Stimulated activated CD8-positive, alpha-beta memory T cell treated with anti-CD3 and anti-CD28 coated beads, Interleukin-4, amount 100 ng/mL, for 24 hours (primary cell): ENCODE measurements at regions not wholly inside any gene's neighbourhood (a gene's known extent, or its start where the extent isn't known, plus 50 kb on each side); places are given as distances from the start of the nearest gene placed in this dataset.

Experiments
- DNase-seq: peaks from one replicate; pipeline ENCODE4 v3.0.0-alpha.2; 2020; ENCODE audit warnings: low read depth

GRCh38 chr3:40817017-40817416 lies 292.3 kb downstream of the ZNF621 start:
- no peak for DNase-seq

- DNase-seq = no peak
Observed at GRCh38 chr3:40821315-40821714, 296.6 kb downstream of the ZNF621 start.

GRCh38 chr3:40827226-40827625 lies 302.5 kb downstream of the ZNF621 start:
- no peak for DNase-seq

- DNase-seq = no peak
Observed at GRCh38 chr3:40827942-40828688, 303.4 kb downstream of the ZNF621 start.

GRCh38 chr3:40828741-40829415 lies 304.1 kb downstream of the ZNF621 start:
- DNase-seq = no peak

GRCh38 chr3:40829876-40830275 lies 305.1 kb downstream of the ZNF621 start:
- DNase-seq = no peak

- no peak for DNase-seq
Observed at GRCh38 chr3:40837300-40837699, 312.5 kb downstream of the ZNF621 start.

GRCh38 chr3:40841131-40841530 lies 316.4 kb downstream of the ZNF621 start:
- no peak for DNase-seq

- no peak for DNase-seq
Observed at GRCh38 chr3:40841570-40842109, 316.9 kb downstream of the ZNF621 start.

GRCh38 chr3:40842714-40843113 lies 318.0 kb downstream of the ZNF621 start:
- no peak for DNase-seq

GRCh38 chr3:40843208-40843624 lies 318.5 kb downstream of the ZNF621 start:
- DNase-seq = no peak

- no peak for DNase-seq
Observed at GRCh38 chr3:40843851-40844548, 319.2 kb downstream of the ZNF621 start.

GRCh38 chr3:40844896-40845295 lies 320.1 kb downstream of the ZNF621 start:
- DNase-seq = no peak

- no peak for DNase-seq
Observed at GRCh38 chr3:40845447-40845846, 320.7 kb downstream of the ZNF621 start.

GRCh38 chr3:40845916-40846315 lies 321.2 kb downstream of the ZNF621 start:
- DNase-seq = no peak

GRCh38 chr3:40846451-40846850 lies 321.7 kb downstream of the ZNF621 start:
- DNase-seq = no peak

GRCh38 chr3:40847551-40847992 lies 322.8 kb downstream of the ZNF621 start:
- DNase-seq = no peak

- DNase-seq = no peak
Observed at GRCh38 chr3:40848421-40848820, 323.7 kb downstream of the ZNF621 start.

GRCh38 chr3:40850861-40851260 lies 326.1 kb downstream of the ZNF621 start:
- no peak for DNase-seq

GRCh38 chr3:40851836-40852235 lies 327.1 kb downstream of the ZNF621 start:
- DNase-seq = no peak

GRCh38 chr3:40852712-40853111 lies 328.0 kb downstream of the ZNF621 start:
- no peak for DNase-seq

GRCh38 chr3:40853474-40853873 lies 328.7 kb downstream of the ZNF621 start:
- no peak for DNase-seq

- no peak for DNase-seq
Observed at GRCh38 chr3:40855871-40856270, 331.1 kb downstream of the ZNF621 start.
